Heart left ventricle (tissue), 13 donors: ENCODE measurements at regions not wholly inside any gene's neighbourhood (a gene's known extent, or its start where the extent isn't known, plus 50 kb on each side); places are given as distances from the start of the nearest gene placed in this dataset.

Experiments used
- POLR2A ChIP-seq, 2 donors: fragments of 450-650 bp; IDR thresholded peaks; one replicate each; pipeline ENCODE4 v1.6.1; 2017; ENCODE audit warnings: antibody characterized with exemption in 2 of 2, mild to moderate bottlenecking in 2 of 2, moderate library complexity in 2 of 2
- TF ChIP-seq, protein P1 (sequence below), 12 donors: fragments of 200-600 bp; sonication (generic) in 4 of 12; IDR thresholded peaks; one replicate each; pipeline versions ENCODE4 v1.5.0 to v1.8.0; 2018 to 2022; ENCODE audit warnings: antibody characterized with exemption in 12 of 12, mild to moderate bottlenecking in 5 of 12
- donor health status: ischemic (EF 13 %, LVEDD 7.1; RV severe dilation, severe dysfunction).
- donor health status: DM: no; HTN: yes; CAD: no.
- donor health status: DM: no; HTN: no; CAD: no.
- donor health status: ischemic (EF 25% LVEDD 6.9; RV normal size, moderate dysfunction).
- donor health status: ischemic (EF 25% LVEDD 5.7; RV mildly dilated, moderate dysfunction).
- donor health status: ischemic (EF 35%, LVEDD 5.7; RV mildly dilated, moderate dysfunction).
- donor health status: nonischemic (EF 11% LVEDD 7.7; RV severe dilation, severe dysfunction).
- donor health status: DM: yes; HTN: yes; CAD: no.
- donor health status: PGD.
- donor health status: ischemic (EF 29% LVEDD 5.4; RV normal size, mild dysfunction).
- donor health status: nonischemic (EF 23%, LVEDD 6.1; RV moderate dilation, normal function).

GRCh38 chr5:166746506-166746905 lies 1544.9 kb upstream of the WWC1 start:
- TF ChIP-seq, protein P1, sequence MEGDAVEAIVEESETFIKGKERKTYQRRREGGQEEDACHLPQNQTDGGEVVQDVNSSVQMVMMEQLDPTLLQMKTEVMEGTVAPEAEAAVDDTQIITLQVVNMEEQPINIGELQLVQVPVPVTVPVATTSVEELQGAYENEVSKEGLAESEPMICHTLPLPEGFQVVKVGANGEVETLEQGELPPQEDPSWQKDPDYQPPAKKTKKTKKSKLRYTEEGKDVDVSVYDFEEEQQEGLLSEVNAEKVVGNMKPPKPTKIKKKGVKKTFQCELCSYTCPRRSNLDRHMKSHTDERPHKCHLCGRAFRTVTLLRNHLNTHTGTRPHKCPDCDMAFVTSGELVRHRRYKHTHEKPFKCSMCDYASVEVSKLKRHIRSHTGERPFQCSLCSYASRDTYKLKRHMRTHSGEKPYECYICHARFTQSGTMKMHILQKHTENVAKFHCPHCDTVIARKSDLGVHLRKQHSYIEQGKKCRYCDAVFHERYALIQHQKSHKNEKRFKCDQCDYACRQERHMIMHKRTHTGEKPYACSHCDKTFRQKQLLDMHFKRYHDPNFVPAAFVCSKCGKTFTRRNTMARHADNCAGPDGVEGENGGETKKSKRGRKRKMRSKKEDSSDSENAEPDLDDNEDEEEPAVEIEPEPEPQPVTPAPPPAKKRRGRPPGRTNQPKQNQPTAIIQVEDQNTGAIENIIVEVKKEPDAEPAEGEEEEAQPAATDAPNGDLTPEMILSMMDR (IDR thresholded peaks at IDR 0.05), result no peak
- no peak for TF ChIP-seq POLR2A (IDR thresholded peaks at IDR 0.05)
